ENCODE measurements at regions not wholly inside any gene's neighbourhood (a gene's known extent, or its start where the extent isn't known, plus 50 kb on each side); places are given as distances from the start of the nearest gene placed in this dataset.
"Not testable (repeated sequence)": the region's sequence is repeated elsewhere in the genome, so short reads cannot be mapped to it uniquely, and the experiment has no call there.

DNA sequence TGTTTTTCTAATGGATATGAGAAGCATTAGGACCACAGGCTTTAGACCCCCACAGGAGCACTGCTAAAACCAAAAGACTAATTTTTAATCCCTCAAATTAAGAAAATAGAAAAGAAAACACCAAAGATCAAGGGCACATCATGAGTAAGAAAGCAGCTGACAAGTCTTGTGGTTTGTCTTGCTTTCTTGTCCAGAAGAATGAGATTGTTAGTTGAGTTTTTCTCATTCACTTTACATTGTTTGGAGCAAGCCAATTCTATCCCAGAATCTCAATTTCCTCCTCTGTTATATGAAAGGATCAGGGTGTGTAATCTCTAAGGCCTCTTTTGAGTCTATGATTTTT, 899.0 kb downstream of the KCNJ2 start:
- intact Hi-C loops (cut with micrococcal nuclease) = no loop called here
- H3K27me3 Mint-ChIP-seq = no peaks in the 10 kb centered on the region

GRCh38 chr17:71071041-71071440, 901.7 kb downstream of the KCNJ2 start:
- H3K9me3 Mint-ChIP-seq = peaks cover 18% of the 10 kb centered on the region
- H3K4me3 Mint-ChIP-seq = no peak overlapping the region
- no peaks in the 10 kb centered on the region for H3K27me3 Mint-ChIP-seq
- H3K36me3 Mint-ChIP-seq (ENCODE audit: low read depth) = no peaks in the 10 kb centered on the region
- no peak overlapping the region for H3K27ac Mint-ChIP-seq
- intact Hi-C loops (cut with micrococcal nuclease) = no loop called here
- H3K4me1 Mint-ChIP-seq (ENCODE audit: low read depth) = no peaks in the 10 kb centered on the region

More for the DNA sequence above, 899.0 kb downstream of the KCNJ2 start:
- no peaks in the 10 kb centered on the region for H3K4me1 Mint-ChIP-seq (ENCODE audit: low read depth)
- no peak overlapping the region for H3K27ac Mint-ChIP-seq
- no peak overlapping the region for H3K4me3 Mint-ChIP-seq
- no peaks in the 10 kb centered on the region for H3K36me3 Mint-ChIP-seq (ENCODE audit: low read depth)
- H3K9me3 Mint-ChIP-seq = no peaks in the 10 kb centered on the region

- Mint-ChIP-seq H3K4me1 (ENCODE audit: low read depth) (no peaks in the 10 kb centered on the region), H3K36me3 (ENCODE audit: low read depth) (no peaks in the 10 kb centered on the region), H3K9me3 (peaks cover 18% of the 10 kb centered on the region), H3K4me3 (no peak overlapping the region), H3K27me3 (no peaks in the 10 kb centered on the region), H3K27ac (no peak overlapping the region)
- intact Hi-C loops (cut with micrococcal nuclease) = no loop called here
Measured at GRCh38 chr17:71071837-71072236, 902.5 kb downstream of the KCNJ2 start.

GRCh38 chr17:71080937-71081336, 911.6 kb downstream of the KCNJ2 start:
- Mint-ChIP-seq H3K27ac (no peak overlapping the region), H3K9me3 (no peaks in the 10 kb centered on the region), H3K36me3 (ENCODE audit: low read depth) (no peaks in the 10 kb centered on the region), H3K27me3 (no peaks in the 10 kb centered on the region), H3K4me1 (ENCODE audit: low read depth) (no peaks in the 10 kb centered on the region), H3K4me3 (no peak overlapping the region)
- intact Hi-C loops (cut with micrococcal nuclease) = loop anchor here (10.0 kb wide), 1 partner anchor 1464 kb away; no protein-coding TSS in a partner anchor

DNA sequence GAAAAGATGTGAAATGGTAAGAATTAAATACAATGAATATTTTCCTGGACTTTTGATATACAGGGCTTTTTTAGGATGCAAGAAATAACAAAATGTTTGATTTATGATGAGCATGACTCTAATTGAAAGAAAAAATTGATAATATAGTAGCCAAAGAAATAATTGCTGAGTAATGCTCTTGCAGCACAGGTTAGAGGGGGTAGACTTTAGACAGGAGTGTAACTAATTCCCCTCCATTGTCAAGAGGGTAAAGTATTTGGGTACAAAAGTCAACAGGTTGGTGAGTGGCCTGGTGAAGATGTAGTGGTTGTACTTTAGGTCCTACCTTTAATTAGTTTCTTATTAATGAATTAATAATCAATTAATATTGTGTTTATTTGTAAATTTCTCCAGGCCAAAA, 912.3 kb downstream of the KCNJ2 start:
- H3K9me3 Mint-ChIP-seq = no peaks in the 10 kb centered on the region
- H3K27me3 Mint-ChIP-seq = no peaks in the 10 kb centered on the region
- H3K4me3 Mint-ChIP-seq = no peak overlapping the region
- H3K36me3 Mint-ChIP-seq (ENCODE audit: low read depth) = no peaks in the 10 kb centered on the region
- intact Hi-C loops (cut with micrococcal nuclease) = loop anchor here (10.0 kb wide), 1 partner anchor 1463 kb away; no protein-coding TSS in a partner anchor
- no peaks in the 10 kb centered on the region for H3K4me1 Mint-ChIP-seq (ENCODE audit: low read depth)
- H3K27ac Mint-ChIP-seq = no peak overlapping the region

DNA sequence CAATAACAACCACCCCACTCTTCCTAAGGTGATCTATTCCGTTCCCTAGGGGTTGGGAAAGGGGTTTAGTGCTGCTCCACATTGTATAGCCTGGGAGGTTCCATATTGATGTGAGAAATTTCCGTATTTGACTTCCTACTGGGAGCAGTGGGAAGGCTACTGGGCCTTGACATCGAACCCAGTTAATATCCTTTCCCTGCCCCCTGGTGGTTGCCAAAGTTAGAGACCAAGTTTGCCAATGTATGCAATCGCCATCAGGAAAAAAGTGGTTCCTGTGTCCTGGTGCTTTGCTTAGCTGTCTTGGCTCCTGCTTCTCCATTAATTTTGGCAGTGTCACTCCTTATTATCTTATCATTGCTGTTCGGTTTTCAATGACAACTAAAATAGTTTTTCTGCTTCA, 914.9 kb downstream of the KCNJ2 start:
- no peaks in the 10 kb centered on the region for H3K4me1 Mint-ChIP-seq (ENCODE audit: low read depth)
- no peaks in the 10 kb centered on the region for H3K27me3 Mint-ChIP-seq
- H3K27ac Mint-ChIP-seq = no peak overlapping the region
- intact Hi-C loops (cut with micrococcal nuclease) = loop anchor here (10.0 kb wide), 1 partner anchor 1461 kb away; no protein-coding TSS in a partner anchor
- no peaks in the 10 kb centered on the region for H3K36me3 Mint-ChIP-seq (ENCODE audit: low read depth)
- H3K4me3 Mint-ChIP-seq = no peak overlapping the region
- H3K9me3 Mint-ChIP-seq = no peaks in the 10 kb centered on the region

GRCh38 chr17:71084838-71085237, 915.5 kb downstream of the KCNJ2 start:
- Mint-ChIP-seq H3K4me3 (no peak overlapping the region), H3K27ac (no peak overlapping the region), H3K4me1 (ENCODE audit: low read depth) (no peaks in the 10 kb centered on the region), H3K36me3 (ENCODE audit: low read depth) (no peaks in the 10 kb centered on the region), H3K9me3 (no peaks in the 10 kb centered on the region), H3K27me3 (no peaks in the 10 kb centered on the region)
- intact Hi-C loops (cut with micrococcal nuclease) = loop anchor here (10.0 kb wide), 1 partner anchor 1460 kb away; no protein-coding TSS in a partner anchor

DNA sequence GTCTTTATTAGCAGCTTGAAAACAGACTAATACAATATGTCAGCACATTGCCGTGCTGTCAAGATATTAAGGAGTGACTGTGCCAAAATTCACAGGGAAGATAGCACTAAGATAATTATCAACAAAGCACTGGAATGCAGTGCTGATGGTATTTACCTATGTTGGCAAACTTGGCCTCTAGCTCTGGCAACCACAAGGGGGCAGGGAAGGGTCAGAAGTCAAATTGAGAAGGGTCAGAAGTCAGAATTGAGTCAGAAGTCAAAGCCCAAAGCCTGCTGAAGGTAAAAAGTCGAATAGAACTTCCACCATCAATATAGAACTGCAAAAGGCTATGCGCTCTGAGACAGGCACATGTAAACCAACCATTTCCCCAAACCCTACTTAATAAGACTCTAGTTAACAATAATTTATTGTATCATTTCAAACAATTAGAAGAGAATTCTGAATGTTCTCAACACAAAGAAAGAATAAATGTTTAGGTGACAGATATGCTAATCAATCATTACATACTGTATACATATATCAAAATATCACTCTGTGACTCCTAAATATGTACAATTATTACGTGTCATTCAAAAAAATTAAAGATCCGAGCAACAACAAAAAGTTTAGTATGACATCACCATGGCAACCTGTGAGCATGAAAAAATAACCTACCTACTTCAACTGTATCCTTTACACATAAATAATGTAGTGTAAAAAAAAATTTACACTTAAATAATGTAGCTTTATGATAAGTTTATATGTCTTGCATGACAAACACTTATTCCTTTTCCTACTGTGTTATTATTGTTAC, 916.1 kb downstream of the KCNJ2 start:
- Mint-ChIP-seq H3K27me3 (no peaks in the 10 kb centered on the region), H3K27ac (no peak overlapping the region), H3K36me3 (ENCODE audit: low read depth) (no peaks in the 10 kb centered on the region), H3K9me3 (no peaks in the 10 kb centered on the region), H3K4me1 (ENCODE audit: low read depth) (no peaks in the 10 kb centered on the region), H3K4me3 (no peak overlapping the region)
- intact Hi-C loops (cut with micrococcal nuclease) = loop anchor here (10.0 kb wide), 1 partner anchor 1459 kb away; no protein-coding TSS in a partner anchor

GRCh38 chr17:71089431-71089830, 920.1 kb downstream of the KCNJ2 start:
- intact Hi-C loops (cut with micrococcal nuclease) = loop anchor here (10.0 kb wide), 1 partner anchor 1455 kb away; no protein-coding TSS in a partner anchor
- Mint-ChIP-seq H3K9me3 (peaks cover 18% of the 10 kb centered on the region), H3K4me1 (ENCODE audit: low read depth) (no peaks in the 10 kb centered on the region), H3K36me3 (ENCODE audit: low read depth) (no peaks in the 10 kb centered on the region), H3K27me3 (no peaks in the 10 kb centered on the region), H3K27ac (no peak overlapping the region), H3K4me3 (no peak overlapping the region)

- Mint-ChIP-seq H3K27me3 (no peaks in the 10 kb centered on the region), H3K4me3 (no peak overlapping the region), H3K27ac (no peak overlapping the region), H3K9me3 (peaks cover 26% of the 10 kb centered on the region), H3K36me3 (ENCODE audit: low read depth) (no peaks in the 10 kb centered on the region), H3K4me1 (ENCODE audit: low read depth) (no peaks in the 10 kb centered on the region)
- intact Hi-C loops (cut with micrococcal nuclease) = no loop called here
Measured at GRCh38 chr17:71098071-71098470, 928.7 kb downstream of the KCNJ2 start.

DNA sequence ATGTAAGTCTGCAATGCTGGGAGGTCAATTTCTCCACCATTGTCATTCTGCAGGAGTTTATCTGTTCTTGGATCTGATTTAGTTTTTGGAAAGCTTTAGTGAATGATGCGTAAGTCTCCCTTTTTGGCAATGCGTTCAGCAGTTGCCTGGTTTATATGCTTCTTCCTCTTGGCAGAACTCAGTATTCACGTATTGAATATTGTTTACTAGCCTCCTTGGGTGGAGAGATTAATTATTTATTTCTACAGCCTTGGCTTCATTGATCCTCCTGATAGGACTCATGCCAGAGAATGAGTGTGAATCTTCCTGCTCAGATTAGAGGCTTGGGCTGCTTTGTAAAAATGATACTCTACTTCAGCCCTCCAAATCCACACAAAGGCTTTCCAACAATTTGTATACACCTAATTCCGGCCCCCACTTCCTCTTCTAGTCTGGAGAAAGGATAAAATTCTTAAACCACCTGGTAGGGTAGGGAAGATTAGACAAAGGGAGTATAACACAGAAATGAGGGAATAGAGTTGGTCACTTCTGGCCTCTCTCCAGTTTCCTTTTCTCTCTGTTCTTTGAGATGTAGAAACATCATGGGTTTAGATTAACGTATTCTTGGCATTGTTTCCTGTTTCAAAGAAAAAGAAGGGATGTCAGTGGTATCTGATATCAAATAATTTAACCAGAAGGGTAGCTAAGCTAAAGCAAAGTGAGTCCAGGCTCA, 929.8 kb downstream of the KCNJ2 start:
- intact Hi-C loops (cut with micrococcal nuclease) = no loop called here
- H3K27ac Mint-ChIP-seq = no peak overlapping the region
- no peaks in the 10 kb centered on the region for H3K27me3 Mint-ChIP-seq
- no peaks in the 10 kb centered on the region for H3K36me3 Mint-ChIP-seq (ENCODE audit: low read depth)
- H3K4me1 Mint-ChIP-seq (ENCODE audit: low read depth) = no peaks in the 10 kb centered on the region
- H3K4me3 Mint-ChIP-seq = no peak overlapping the region
- peaks cover 25% of the 10 kb centered on the region for H3K9me3 Mint-ChIP-seq

DNA sequence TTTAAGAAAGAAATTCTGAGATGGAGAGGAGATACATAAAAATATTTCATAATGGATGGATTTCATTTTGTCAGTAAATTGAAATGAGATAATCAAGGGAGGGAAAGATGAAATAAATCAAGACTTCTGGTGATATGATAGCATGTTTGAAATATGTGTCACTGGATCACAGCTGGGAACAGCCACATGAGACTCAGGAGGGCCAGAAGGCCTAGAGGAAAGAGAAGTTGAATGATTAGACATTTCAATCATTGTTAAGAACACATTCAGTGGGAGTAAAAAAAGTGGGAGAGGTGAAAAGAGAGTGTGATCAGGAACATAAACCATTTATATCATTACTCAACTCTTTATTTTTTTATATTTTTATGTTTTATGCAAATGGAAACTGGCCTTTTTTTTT, 933.4 kb downstream of the KCNJ2 start:
- intact Hi-C loops (cut with micrococcal nuclease) = no loop called here
- Mint-ChIP-seq H3K27ac (no peak overlapping the region), H3K27me3 (no peaks in the 10 kb centered on the region), H3K4me1 (ENCODE audit: low read depth) (no peaks in the 10 kb centered on the region), H3K9me3 (peaks cover 18% of the 10 kb centered on the region), H3K36me3 (ENCODE audit: low read depth) (no peaks in the 10 kb centered on the region), H3K4me3 (no peak overlapping the region)

DNA sequence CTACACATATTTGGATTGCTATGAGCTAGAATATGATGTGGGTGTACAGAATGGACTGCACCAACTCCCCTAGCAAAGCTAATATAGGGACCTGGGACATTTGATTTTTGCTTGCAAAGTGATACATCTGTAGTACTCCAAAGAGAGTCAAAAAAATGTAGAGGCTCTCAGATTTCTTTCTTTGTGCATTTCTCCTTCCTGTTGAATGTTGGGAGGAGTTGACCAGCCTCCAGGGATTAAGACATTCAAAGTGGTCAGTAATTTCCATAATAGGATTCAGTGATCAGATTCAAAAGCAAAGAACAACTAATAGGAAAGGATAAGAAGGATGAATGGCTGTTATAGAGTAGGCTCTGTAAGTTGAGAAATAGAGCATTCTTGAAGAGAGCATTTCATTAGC, 934.9 kb downstream of the KCNJ2 start:
- no peak overlapping the region for H3K4me3 Mint-ChIP-seq
- no peaks in the 10 kb centered on the region for H3K36me3 Mint-ChIP-seq (ENCODE audit: low read depth)
- H3K9me3 Mint-ChIP-seq = peaks cover 18% of the 10 kb centered on the region
- no peaks in the 10 kb centered on the region for H3K27me3 Mint-ChIP-seq
- no peak overlapping the region for H3K27ac Mint-ChIP-seq
- H3K4me1 Mint-ChIP-seq (ENCODE audit: low read depth) = no peaks in the 10 kb centered on the region
- intact Hi-C loops (cut with micrococcal nuclease) = no loop called here

GRCh38 chr17:71106056-71106455, 936.7 kb downstream of the KCNJ2 start:
- peaks cover 11% of the 10 kb centered on the region for H3K9me3 Mint-ChIP-seq
- intact Hi-C loops (cut with micrococcal nuclease); H3K27me3 Mint-ChIP-seq; H3K4me3 Mint-ChIP-seq; H3K4me1 Mint-ChIP-seq (ENCODE audit: low read depth); H3K27ac Mint-ChIP-seq; H3K36me3 Mint-ChIP-seq (ENCODE audit: low read depth): not testable (repeated sequence)

Measured in dendritic cell treated with granulocyte-macrophage colony-stimulating factor and Interleukin-4, amounts not matched to agents 40 ng/mL and 50 ng/mL, for 4 days (primary cell).